Testis (tissue), 2 donors: ENCODE measurements at regions not wholly inside any gene's neighbourhood (a gene's known extent, or its start where the extent isn't known, plus 50 kb on each side); places are given as distances from the start of the nearest gene placed in this dataset.
"Not testable (repeated sequence)": the region's sequence is repeated elsewhere in the genome, so short reads cannot be mapped to it uniquely, and the experiment has no call there.

Experiments used
- DNase-seq: peaks from one replicate; pipeline ENCODE4 v3.0.0-alpha.2; 2019
- H3K27ac ChIP-seq, 2 donors: fragments of 200-600 bp; sonication (generic); one replicate each; pipeline ENCODE4 v1.5.1; 2019
- H3K27me3 ChIP-seq: fragments of 200-600 bp; sonication (generic); one replicate; pipeline ENCODE4 v1.5.1; 2019
- H3K36me3 ChIP-seq: fragments of 200-600 bp; sonication (generic); one replicate; pipeline ENCODE4 v1.5.1; 2017; ENCODE audit warnings: low read depth; ENCODE audit errors: missing control alignments
- H3K4me1 ChIP-seq: fragments of 200-600 bp; sonication (generic); one replicate; pipeline ENCODE4 v1.5.1; 2019
- H3K4me3 ChIP-seq, 2 donors: fragments of 200-600 bp; sonication (generic); one replicate each; pipeline ENCODE4 v1.5.1; 2017 to 2019
- H3K9me3 ChIP-seq: fragments of 200-600 bp; sonication (generic); one replicate; pipeline ENCODE4 v1.5.1; 2017
- POLR2A ChIP-seq: fragments of 450-650 bp; IDR thresholded peaks from one replicate; pipeline ENCODE4 v1.6.1; 2017; ENCODE audit warnings: antibody characterized with exemption, mild to moderate bottlenecking, moderate library complexity
- WGBS, 2 donors: methylation state at CpG; one replicate each; pipeline ENCODE4 v1.1.5; 2018; 5-methylcytosine and 5-hydroxymethylcytosine counted together
- intact Hi-C: fragments of 100-400 bp; cut with DNase I; formaldehyde crosslinking; loops from one replicate; pipeline ENCODE4 v1.15.1; 2023; ENCODE audit warnings: low total_unique reads
- TF ChIP-seq, protein P1 (sequence below), 3 experiments: fragments of 450-650 bp in 2 of 3; fragments of 200-600 bp in 1 of 3; sonication (generic) in 1 of 3; IDR thresholded peaks; one replicate each; pipeline ENCODE4 v1.5.1; 2016 to 2019; ENCODE audit warnings: antibody characterized with exemption in 3 of 3, mild to moderate bottlenecking in 2 of 3, moderate library complexity in 1 of 3

DNA sequence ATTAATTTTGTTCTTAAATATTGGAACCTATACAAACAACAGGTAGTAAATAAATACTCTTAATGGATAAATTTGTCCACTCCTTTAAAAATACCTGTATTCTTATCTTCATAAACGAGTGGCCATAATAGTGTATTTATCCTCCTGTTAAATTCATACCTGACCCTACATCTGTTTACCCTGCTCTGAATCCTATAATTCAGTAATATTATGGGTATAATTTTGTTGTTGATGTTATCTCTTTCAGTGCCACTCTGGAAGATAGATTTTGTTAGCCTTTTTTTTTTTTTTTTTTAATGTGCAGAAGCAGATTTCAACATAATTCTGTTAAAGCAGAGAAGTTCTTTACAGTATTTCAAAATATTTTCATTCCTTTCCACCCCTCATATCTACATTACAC, 1337.9 kb downstream of the PLA2G4A start:
- H3K9me3 ChIP-seq, result no peaks in the 10 kb centered on the region
- 83 to 89% methylated on average over 1 of the region's 1 CpG for WGBS, 2 donors
- TF ChIP-seq POLR2A, result no peak
- TF ChIP-seq, protein P1, sequence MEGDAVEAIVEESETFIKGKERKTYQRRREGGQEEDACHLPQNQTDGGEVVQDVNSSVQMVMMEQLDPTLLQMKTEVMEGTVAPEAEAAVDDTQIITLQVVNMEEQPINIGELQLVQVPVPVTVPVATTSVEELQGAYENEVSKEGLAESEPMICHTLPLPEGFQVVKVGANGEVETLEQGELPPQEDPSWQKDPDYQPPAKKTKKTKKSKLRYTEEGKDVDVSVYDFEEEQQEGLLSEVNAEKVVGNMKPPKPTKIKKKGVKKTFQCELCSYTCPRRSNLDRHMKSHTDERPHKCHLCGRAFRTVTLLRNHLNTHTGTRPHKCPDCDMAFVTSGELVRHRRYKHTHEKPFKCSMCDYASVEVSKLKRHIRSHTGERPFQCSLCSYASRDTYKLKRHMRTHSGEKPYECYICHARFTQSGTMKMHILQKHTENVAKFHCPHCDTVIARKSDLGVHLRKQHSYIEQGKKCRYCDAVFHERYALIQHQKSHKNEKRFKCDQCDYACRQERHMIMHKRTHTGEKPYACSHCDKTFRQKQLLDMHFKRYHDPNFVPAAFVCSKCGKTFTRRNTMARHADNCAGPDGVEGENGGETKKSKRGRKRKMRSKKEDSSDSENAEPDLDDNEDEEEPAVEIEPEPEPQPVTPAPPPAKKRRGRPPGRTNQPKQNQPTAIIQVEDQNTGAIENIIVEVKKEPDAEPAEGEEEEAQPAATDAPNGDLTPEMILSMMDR (IDR thresholded peaks at IDR 0.05), result no peak

DNA sequence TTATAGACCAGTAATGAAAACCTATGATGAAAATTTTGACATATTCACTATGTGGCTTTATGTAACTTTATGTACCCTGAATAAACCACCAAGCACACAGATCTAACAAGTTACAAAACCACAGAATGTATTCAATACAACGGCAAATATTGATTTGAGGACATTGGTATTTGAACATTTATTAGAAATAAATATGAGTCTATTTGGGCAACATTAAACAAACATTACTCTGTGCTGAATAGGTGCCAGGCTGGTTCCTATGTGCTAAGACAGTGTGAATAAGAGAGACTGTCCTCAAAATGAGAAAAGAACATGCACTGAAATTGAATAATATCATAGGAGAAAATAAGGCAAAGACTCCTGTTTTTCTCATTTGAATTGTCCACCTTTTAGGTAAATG, 1341.2 kb downstream of the PLA2G4A start:
- no peaks in the 10 kb centered on the region for H3K36me3 ChIP-seq
- intact Hi-C loops, result no loop called here
- no peaks in the 10 kb centered on the region for H3K4me1 ChIP-seq
- WGBS, 2 donors, result 90 to 100% methylated on average over 1 of the region's 1 CpG
- no peak for TF ChIP-seq POLR2A
- TF ChIP-seq, protein P1 (IDR thresholded peaks at IDR 0.05), result no peak
- H3K27ac ChIP-seq, result no peak overlapping the region
- no peaks in the 10 kb centered on the region for H3K9me3 ChIP-seq
- H3K27me3 ChIP-seq, result no peaks in the 10 kb centered on the region
- H3K4me3 ChIP-seq, result no peak overlapping the region
- DNase-seq, result no peak

More for the DNA sequence above, 1337.9 kb downstream of the PLA2G4A start:
- Histone ChIP-seq H3K36me3 (no peaks in the 10 kb centered on the region), H3K27ac (no peak overlapping the region), H3K4me1 (no peaks in the 10 kb centered on the region), H3K4me3 (no peak overlapping the region), H3K27me3 (no peaks in the 10 kb centered on the region)
- no peak for DNase-seq
- intact Hi-C loops, result no loop called here

DNA sequence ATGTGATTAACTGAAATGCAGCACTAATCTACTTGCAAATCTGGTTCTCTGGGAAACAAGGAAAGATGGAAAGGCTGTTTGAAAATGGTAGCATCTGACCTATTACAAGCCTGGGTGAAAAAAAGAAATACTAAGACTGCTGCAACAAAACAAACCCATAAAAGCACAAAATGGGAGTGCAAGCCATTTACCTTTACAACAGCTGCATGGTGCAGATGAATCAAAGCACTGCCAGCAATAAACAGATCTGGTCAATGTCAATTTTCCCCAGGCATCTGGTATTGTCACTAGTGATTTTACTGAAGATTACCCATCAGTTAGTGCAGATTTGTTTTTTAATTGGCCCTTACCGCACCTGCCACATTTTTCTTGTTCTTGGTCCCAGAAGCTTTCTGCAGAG, 1341.7 kb downstream of the PLA2G4A start:
- Histone ChIP-seq H3K27ac (no peak overlapping the region), H3K4me3 (no peak overlapping the region), H3K36me3 (no peaks in the 10 kb centered on the region), H3K9me3 (no peaks in the 10 kb centered on the region), H3K27me3 (no peaks in the 10 kb centered on the region), H3K4me1 (no peaks in the 10 kb centered on the region)
- intact Hi-C loops, result no loop called here
- WGBS, 2 donors, result 80 to 98% methylated on average over 1 of the region's 1 CpG
- TF ChIP-seq, protein P1 (IDR thresholded peaks at IDR 0.05), result no peak
- no peak for TF ChIP-seq POLR2A
- DNase-seq, result no peak

DNA sequence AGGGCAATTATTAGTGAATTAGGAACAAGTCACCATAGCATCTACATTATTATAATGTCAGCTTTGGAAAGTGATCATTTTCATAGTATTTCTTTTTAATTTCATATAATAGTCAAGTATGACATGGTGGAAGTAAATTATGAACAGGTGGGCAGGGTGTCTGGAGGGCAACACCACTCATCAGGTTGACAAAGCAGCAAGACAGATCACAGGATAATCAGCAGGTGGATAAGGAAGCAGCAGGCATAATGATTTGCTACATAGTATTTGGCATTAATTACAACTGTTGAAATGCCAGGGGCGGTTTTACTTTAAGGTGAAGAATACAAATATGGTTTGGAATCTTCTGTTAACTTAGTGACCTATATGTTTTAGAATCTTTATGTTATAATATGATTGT, 1342.2 kb downstream of the PLA2G4A start:
- no peak overlapping the region for H3K27ac ChIP-seq
- DNase-seq, result no peak
- H3K27me3 ChIP-seq, result no peaks in the 10 kb centered on the region
- H3K36me3 ChIP-seq, result no peaks in the 10 kb centered on the region
- intact Hi-C loops, result no loop called here
- WGBS, 2 donors, result 82 to 94% methylated on average over 1 of the region's 1 CpG
- no peaks in the 10 kb centered on the region for H3K9me3 ChIP-seq
- TF ChIP-seq POLR2A, result no peak
- TF ChIP-seq, protein P1 (IDR thresholded peaks at IDR 0.05), result no peak
- H3K4me3 ChIP-seq, result no peak overlapping the region
- no peaks in the 10 kb centered on the region for H3K4me1 ChIP-seq

DNA sequence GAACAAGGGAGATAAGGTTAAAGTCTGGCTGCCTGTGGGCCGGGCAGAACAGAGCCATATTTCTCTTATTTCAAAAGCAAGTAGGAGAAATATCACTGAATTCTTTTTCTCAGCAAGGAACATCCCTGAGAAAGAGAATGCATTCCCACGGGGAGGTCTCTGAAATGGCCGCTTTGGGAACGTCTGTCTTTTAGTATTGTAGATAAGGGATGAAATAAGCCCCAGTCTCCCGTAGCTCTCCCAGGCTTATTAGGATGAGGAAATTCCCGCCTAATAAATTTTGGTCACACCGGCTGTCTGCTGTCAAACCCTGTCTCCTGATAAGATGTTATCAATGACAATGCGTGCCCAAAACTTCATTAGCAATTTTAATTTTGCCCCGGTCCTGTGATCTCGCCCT, 1353.3 kb downstream of the PLA2G4A start:
- H3K27me3 ChIP-seq, H3K9me3 ChIP-seq, H3K36me3 ChIP-seq, H3K4me1 ChIP-seq, H3K4me3 ChIP-seq, DNase-seq, intact Hi-C loops, H3K27ac ChIP-seq: not testable (repeated sequence)
- WGBS, 2 donors, result 80 to 83% methylated on average over 10 of the region's 10 CpGs
